ENCODE measurements at regions not wholly inside any gene's neighbourhood (a gene's known extent, or its start where the extent isn't known, plus 50 kb on each side); places are given as distances from the start of the nearest gene placed in this dataset.
A peak's percentile ranks its signal among the peaks of the same experiment; 100 is the strongest.

GRCh38 chr3:116767726-116768125, 58.1 kb downstream of the TUSC7 start:
- DNase-seq (ENCODE audit: low read depth) = no peak

- DNase-seq (ENCODE audit: low read depth) = peak; percentile 78
Observed at GRCh38 chr3:116770815-116771450, 61.4 kb downstream of the TUSC7 start.

- no peak for DNase-seq (ENCODE audit: low read depth)
Observed at GRCh38 chr3:116776880-116777785, 67.6 kb downstream of the TUSC7 start.

- no peak for DNase-seq (ENCODE audit: low read depth)
Observed at GRCh38 chr3:116785226-116785625, 75.6 kb downstream of the TUSC7 start.

- no peak for DNase-seq (ENCODE audit: low read depth)
Observed at GRCh38 chr3:116802651-116803050, 93.1 kb downstream of the TUSC7 start.

- DNase-seq (ENCODE audit: low read depth) = no peak
Observed at GRCh38 chr3:116806351-116806750, 96.8 kb downstream of the TUSC7 start.

GRCh38 chr3:116808725-116809124, 99.1 kb downstream of the TUSC7 start:
- DNase-seq (ENCODE audit: low read depth) = no peak

GRCh38 chr3:116809208-116809607, 99.6 kb downstream of the TUSC7 start:
- DNase-seq (ENCODE audit: low read depth) = no peak

GRCh38 chr3:116811754-116812153, 102.2 kb downstream of the TUSC7 start:
- DNase-seq (ENCODE audit: low read depth) = no peak

GRCh38 chr3:116812949-116813348, 103.4 kb downstream of the TUSC7 start:
- no peak for DNase-seq (ENCODE audit: low read depth)

- no peak for DNase-seq (ENCODE audit: low read depth)
Observed at GRCh38 chr3:116815321-116815720, 105.7 kb downstream of the TUSC7 start.

GRCh38 chr3:116815831-116816588, 106.4 kb downstream of the TUSC7 start:
- peak; percentile 3 for DNase-seq (ENCODE audit: low read depth)

- no peak for DNase-seq (ENCODE audit: low read depth)
Observed at GRCh38 chr3:116821371-116821770, 111.8 kb downstream of the TUSC7 start.

- DNase-seq (ENCODE audit: low read depth) = no peak
Observed at GRCh38 chr3:116824208-116824607, 114.6 kb downstream of the TUSC7 start.

GRCh38 chr3:116833202-116833601, 123.6 kb downstream of the TUSC7 start:
- DNase-seq (ENCODE audit: low read depth) = no peak

- no peak for DNase-seq (ENCODE audit: low read depth)
Observed at GRCh38 chr3:116834816-116835215, 125.2 kb downstream of the TUSC7 start.

- peak; percentile 1 for DNase-seq (ENCODE audit: low read depth)
Observed at GRCh38 chr3:116835658-116836057, 126.1 kb downstream of the TUSC7 start.

GRCh38 chr3:116836286-116836685, 126.7 kb downstream of the TUSC7 start:
- DNase-seq (ENCODE audit: low read depth) = peak; percentile 20

GRCh38 chr3:116837483-116837882, 127.9 kb downstream of the TUSC7 start:
- no peak for DNase-seq (ENCODE audit: low read depth)

- no peak for DNase-seq (ENCODE audit: low read depth)
Observed at GRCh38 chr3:116841003-116841735, 131.6 kb downstream of the TUSC7 start.

GRCh38 chr3:116842254-116842957, 132.8 kb downstream of the TUSC7 start:
- DNase-seq (ENCODE audit: low read depth) = no peak
